Heart right ventricle (tissue), 16 donors: ENCODE measurements at regions not wholly inside any gene's neighbourhood (a gene's known extent, or its start where the extent isn't known, plus 50 kb on each side); places are given as distances from the start of the nearest gene placed in this dataset.

Source experiments
- ATAC-seq, 8 donors: fragments of 200-7000 bp; cut with Tn5 transposase; one replicate each; pipeline ENCODE4 v1.9.1; 2020; ENCODE audit warnings: mild to moderate bottlenecking in 8 of 8, moderate library complexity in 8 of 8, moderate number of reproducible peaks in 1 of 8
- DNase-seq, 2 donors: peaks; one replicate each; pipeline ENCODE4 v3.0.0-alpha.2; 2020
- H3K27ac ChIP-seq, 10 donors: fragments of 200-600 bp; sonication (generic) in 2 of 10; one replicate each; pipeline versions ENCODE4 v1.5.0 to v1.8.0; 2020 to 2022; ENCODE audit warnings: mild to moderate bottlenecking in 3 of 10
- H3K27me3 ChIP-seq, 7 donors: fragments of 200-600 bp; one replicate each; pipeline ENCODE4 v1.8.0; 2021 to 2022; ENCODE audit warnings: mild to moderate bottlenecking in 2 of 7
- H3K36me3 ChIP-seq, 9 donors: fragments of 200-600 bp; sonication (generic) in 1 of 9; one replicate each; pipeline versions ENCODE4 v1.5.0 to v1.8.0; 2020 to 2022; ENCODE audit warnings: mild to moderate bottlenecking in 2 of 9
- H3K4me1 ChIP-seq, 9 donors: fragments of 200-600 bp; sonication (generic) in 1 of 9; one replicate each; pipeline versions ENCODE4 v1.5.0 to v1.8.0; 2020 to 2022; ENCODE audit warnings: mild to moderate bottlenecking in 4 of 9
- H3K4me3 ChIP-seq, 10 donors: fragments of 200-600 bp; sonication (generic) in 2 of 10; one replicate each; pipeline versions ENCODE4 v1.5.0 to v1.8.0; 2020 to 2022; ENCODE audit warnings: mild to moderate bottlenecking in 7 of 10, moderate library complexity in 2 of 10
- H3K9me3 ChIP-seq, 11 donors: fragments of 200-600 bp in 10 of 11; sonication (generic) in 2 of 11; one replicate each; pipeline versions ENCODE4 v1.5.0 to v1.8.0; 2013 to 2022; ENCODE audit warnings: mild to moderate bottlenecking in 2 of 11, control low read depth in 1 of 11, moderate library complexity in 1 of 11
- WGBS, 2 donors: extraction: QIAGEN DNeasy Blood & Tissue Kit; methylation state at CpG; one replicate each; pipeline ENCODE4 v1.1.7; 2013; ENCODE audit warnings: inconsistent platforms in 1 of 2; 5-methylcytosine and 5-hydroxymethylcytosine counted together
- intact Hi-C, 10 donors: fragments of 100-400 bp; cut with DNase I; formaldehyde crosslinking; loops; one replicate each; pipeline versions ENCODE4 v1.11.1 to v1.14.2; 2022
- TF ChIP-seq, protein P1 (sequence below), 9 donors: fragments of 200-600 bp; sonication (generic) in 2 of 9; IDR thresholded peaks; one replicate each; pipeline versions ENCODE4 v1.5.0 to v1.8.0; 2021 to 2022; ENCODE audit warnings: antibody characterized with exemption in 9 of 9, mild to moderate bottlenecking in 5 of 9, moderate library complexity in 1 of 9
- donor health status: Arrhythmogenic right ventricular cardiomyopathy.
- donor health status: ischemic (EF 13 %, LVEDD 7.1; RV severe dilation, severe dysfunction).
- donor health status: healthy with polysubstance abuse.
- donor health status: DM: no; HTN: yes; CAD: no.
- donor health status: DM: no; HTN: no; CAD: no.
- donor health status: ischemic (EF 25% LVEDD 6.9; RV normal size, moderate dysfunction).
- donor health status: ischemic (EF 25% LVEDD 5.7; RV mildly dilated, moderate dysfunction).
- donor health status: healthy.
- donor health status: DM: yes; HTN: yes; CAD: no.
- donor health status: Ischemic cardiomyopathy.
- donor health status: ischemic (EF 35%, LVEDD 5.7; RV mildly dilated, moderate dysfunction).
- donor health status: nonischemic (EF 11% LVEDD 7.7; RV severe dilation, severe dysfunction).
- donor health status: DM: yes; HTN: yes; CAD: no.
- donor health status: PGD.
- donor health status: ischemic (EF 29% LVEDD 5.4; RV normal size, mild dysfunction).
- donor health status: nonischemic (EF 23%, LVEDD 6.1; RV moderate dilation, normal function).

GRCh38 chr4:14896656-14897175 lies 105.6 kb upstream of the CPEB2 start:
- H3K27me3 ChIP-seq: no peaks in the 10 kb centered on the region
- H3K9me3 ChIP-seq: no peaks in the 10 kb centered on the region
- H3K4me3 ChIP-seq: no peak overlapping the region
- no peaks in the 10 kb centered on the region for H3K36me3 ChIP-seq
- WGBS, 2 donors: 88 to 91% methylated on average over 2 of the region's 2 CpGs
- intact Hi-C loops: no loop called here
- TF ChIP-seq, protein P1, sequence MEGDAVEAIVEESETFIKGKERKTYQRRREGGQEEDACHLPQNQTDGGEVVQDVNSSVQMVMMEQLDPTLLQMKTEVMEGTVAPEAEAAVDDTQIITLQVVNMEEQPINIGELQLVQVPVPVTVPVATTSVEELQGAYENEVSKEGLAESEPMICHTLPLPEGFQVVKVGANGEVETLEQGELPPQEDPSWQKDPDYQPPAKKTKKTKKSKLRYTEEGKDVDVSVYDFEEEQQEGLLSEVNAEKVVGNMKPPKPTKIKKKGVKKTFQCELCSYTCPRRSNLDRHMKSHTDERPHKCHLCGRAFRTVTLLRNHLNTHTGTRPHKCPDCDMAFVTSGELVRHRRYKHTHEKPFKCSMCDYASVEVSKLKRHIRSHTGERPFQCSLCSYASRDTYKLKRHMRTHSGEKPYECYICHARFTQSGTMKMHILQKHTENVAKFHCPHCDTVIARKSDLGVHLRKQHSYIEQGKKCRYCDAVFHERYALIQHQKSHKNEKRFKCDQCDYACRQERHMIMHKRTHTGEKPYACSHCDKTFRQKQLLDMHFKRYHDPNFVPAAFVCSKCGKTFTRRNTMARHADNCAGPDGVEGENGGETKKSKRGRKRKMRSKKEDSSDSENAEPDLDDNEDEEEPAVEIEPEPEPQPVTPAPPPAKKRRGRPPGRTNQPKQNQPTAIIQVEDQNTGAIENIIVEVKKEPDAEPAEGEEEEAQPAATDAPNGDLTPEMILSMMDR (IDR thresholded peaks at IDR 0.05): no peak
- ATAC-seq (no peak), DNase-seq (no peak)
- no peak overlapping the region for H3K27ac ChIP-seq
- H3K4me1 ChIP-seq: no peaks in the 10 kb centered on the region

GRCh38 chr4:14897217-14897616 lies 105.1 kb upstream of the CPEB2 start:
- intact Hi-C loops: no loop called here
- 82 to 90% methylated on average over 2 of the region's 2 CpGs for WGBS, 2 donors
- no peaks in the 10 kb centered on the region for H3K9me3 ChIP-seq

GRCh38 chr4:14898989-14899388 lies 103.3 kb upstream of the CPEB2 start:
- no peaks in the 10 kb centered on the region for H3K4me1 ChIP-seq
- no peaks in the 10 kb centered on the region for H3K27me3 ChIP-seq
- no peak overlapping the region for H3K4me3 ChIP-seq
- H3K36me3 ChIP-seq: no peaks in the 10 kb centered on the region
- no peaks in the 10 kb centered on the region for H3K9me3 ChIP-seq
- intact Hi-C loops: no loop called here
- no peak for DNase-seq
- TF ChIP-seq, protein P1 (IDR thresholded peaks at IDR 0.05): no peak
- H3K27ac ChIP-seq: no peak overlapping the region
- no peak for ATAC-seq

More at GRCh38 chr4:14897217-14897616, 105.1 kb upstream of the CPEB2 start:
- H3K4me3 ChIP-seq: no peak overlapping the region
- H3K27me3 ChIP-seq: no peaks in the 10 kb centered on the region
- H3K36me3 ChIP-seq: no peaks in the 10 kb centered on the region
- no peak overlapping the region for H3K27ac ChIP-seq
- no peak for DNase-seq
- no peak for ATAC-seq
- TF ChIP-seq, protein P1 (IDR thresholded peaks at IDR 0.05): no peak
- H3K4me1 ChIP-seq: no peaks in the 10 kb centered on the region

DNA sequence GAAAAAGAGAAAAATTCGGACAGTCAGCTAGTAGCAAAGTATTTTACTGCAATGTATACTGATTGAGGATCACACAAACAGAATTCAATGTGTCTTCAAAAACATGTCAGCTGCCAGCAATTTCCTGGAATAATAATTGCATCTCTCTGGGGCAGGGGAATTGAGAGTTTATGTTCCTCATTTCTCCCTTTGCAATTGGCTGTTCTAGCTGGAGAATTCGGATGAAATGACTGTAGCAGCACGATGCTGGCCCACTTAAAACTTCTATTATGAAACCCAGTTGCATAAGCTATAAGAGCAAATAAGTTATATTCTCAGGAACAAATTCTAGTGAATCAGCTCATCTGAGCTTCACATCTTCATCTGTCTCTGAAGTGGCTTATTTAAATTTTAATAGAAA lies 99.9 kb upstream of the CPEB2 start:
- H3K9me3 ChIP-seq: no peaks in the 10 kb centered on the region
- TF ChIP-seq, protein P1 (IDR thresholded peaks at IDR 0.05): no peak
- DNase-seq (no peak), ATAC-seq (no peak)
- WGBS, 2 donors: 78 to 83% methylated on average over 3 of the region's 3 CpGs
- no peak overlapping the region for H3K4me3 ChIP-seq
- H3K27me3 ChIP-seq: no peaks in the 10 kb centered on the region
- H3K4me1 ChIP-seq: no peaks in the 10 kb centered on the region
- H3K36me3 ChIP-seq: no peaks in the 10 kb centered on the region
- intact Hi-C loops: no loop called here
- no peak overlapping the region for H3K27ac ChIP-seq
